NCI-H748 (cell line): ENCODE measurements at regions not wholly inside any gene's neighbourhood (a gene's known extent, or its start where the extent isn't known, plus 50 kb on each side); places are given as distances from the start of the nearest gene placed in this dataset.

Source experiments
- DNase-seq: peaks from one replicate; lab custom pipeline; 2025; ENCODE audit not compliant: unreplicated experiment; lab: John Stamatoyannopoulos, UW

DNA sequence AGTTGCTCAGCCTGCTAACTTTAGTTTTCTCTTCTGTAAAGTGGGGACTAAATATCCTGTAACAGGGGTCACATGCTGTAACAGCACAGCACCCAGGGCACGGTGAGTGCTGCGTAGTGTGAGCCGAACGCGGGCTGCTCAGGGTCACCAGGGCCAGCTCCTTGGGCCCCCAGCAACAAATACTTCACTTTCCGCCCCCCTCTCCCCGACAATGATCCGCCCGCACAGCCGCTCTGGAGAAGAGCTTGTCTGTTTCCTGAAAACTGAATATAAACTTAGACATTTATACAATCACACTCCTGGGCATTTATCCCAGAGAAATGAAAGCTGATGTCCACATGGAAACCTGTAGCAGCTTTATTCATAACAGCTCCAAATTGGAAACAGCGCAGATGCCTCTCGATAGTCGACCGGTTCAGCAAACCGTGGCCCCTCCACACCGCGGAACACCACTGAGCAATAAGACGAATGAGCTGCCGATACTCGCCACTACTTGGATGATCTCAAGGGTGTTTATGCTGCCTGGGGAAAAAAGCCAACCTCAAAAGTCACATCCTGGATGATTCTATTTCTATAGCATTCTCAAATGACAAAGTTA lies 267.2 kb downstream of the PARN start:
- no peak for DNase-seq

DNA sequence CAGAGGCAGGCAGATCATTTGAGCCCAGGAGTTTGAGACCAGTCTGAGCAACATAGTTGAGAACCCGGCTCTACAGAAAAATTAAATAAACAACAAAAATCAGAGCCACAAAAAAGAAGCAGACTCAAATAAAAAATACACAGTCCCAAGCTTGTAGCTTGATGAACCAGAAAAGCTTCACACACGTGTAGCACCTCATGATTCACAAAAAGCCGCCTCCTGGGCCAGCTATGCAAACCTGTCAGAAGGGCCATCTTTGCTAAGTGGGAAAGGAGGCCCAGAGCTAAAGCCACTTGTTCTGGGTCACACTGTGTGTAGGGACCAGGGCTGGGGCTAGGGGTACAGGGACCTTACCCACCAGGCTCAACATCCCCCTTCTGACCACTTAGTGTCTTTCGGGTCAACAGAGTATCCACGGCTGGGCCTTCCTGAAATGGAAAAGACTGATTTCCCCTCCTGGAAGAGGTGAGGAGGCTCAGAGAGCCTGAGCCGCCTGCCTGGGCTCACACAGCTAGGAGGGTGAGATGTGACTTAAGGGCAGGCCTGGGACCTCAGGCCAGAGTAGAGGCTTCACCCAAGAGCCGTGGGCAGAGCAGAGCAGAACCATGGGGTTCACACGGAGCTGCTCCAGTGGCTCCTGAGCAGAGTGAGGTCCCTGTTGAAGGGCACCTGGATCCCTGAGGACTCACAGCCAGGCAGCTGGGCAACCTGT lies 269.6 kb downstream of the PARN start:
- DNase-seq: no peak

DNA sequence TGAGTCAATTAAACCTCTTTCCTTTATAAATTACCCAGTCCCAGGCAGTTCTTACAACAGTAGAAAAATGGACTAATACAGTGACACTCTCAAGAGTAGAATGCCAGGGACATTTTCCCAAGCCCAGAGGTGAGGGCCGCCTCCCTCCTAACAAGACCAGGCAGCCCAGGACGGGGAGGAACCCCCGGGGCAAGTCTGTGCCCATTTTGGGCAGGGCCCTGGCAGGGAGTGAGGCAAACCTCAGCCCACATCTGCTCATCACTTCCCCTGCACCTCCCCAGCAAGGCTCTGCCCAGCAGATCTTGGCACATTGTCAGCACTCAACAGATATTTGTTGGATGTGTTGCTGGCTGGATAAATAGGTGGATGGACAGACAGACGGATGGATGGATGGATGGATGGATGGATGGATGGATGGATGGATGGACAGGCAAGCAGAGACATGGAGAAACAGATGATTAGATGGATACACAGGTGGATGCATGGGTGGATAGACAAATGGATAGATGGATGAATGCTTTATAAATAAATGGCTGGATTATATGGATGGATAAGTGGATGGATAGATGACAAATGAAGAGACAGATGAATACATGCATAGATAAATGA lies 271.3 kb downstream of the PARN start:
- DNase-seq: no peak

DNA sequence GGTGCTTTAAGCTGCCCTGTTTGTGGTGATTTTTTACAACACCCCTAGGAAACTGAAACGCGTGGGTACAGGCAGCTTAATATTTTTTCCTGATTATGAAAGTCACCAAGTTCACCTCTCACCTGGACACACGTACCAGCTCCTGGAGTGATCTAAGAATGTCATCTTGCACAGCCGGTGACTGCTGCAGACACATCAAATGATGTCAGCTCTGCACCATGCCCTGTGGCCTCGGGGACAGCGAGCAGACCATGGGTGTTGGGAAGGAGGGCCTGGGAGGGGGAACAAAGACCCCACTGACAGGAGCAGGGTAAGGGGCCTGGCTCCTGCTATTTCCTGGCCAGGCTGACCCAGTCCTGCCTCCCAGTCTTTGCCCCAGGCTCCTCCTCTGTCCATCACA lies 272.7 kb downstream of the PARN start:
- no peak for DNase-seq

DNA sequence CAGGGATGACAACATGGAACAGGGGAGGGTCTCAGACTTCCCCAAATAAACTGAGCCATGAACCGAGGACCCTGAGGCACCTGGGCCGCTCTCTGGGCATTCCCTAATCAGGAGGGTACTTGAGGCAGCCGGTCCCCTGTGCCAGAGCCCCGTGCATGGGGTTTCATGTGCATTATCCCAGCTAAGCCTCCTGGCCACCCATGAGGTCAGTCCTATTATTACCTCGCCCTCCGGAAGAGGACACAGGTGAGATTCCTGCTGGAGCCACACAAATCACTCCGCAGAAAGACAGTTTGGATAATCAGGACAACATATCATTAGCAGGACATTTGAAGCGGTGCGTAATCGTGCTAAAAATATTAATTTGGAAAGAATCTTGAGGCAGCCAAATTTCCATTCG lies 274.0 kb downstream of the PARN start:
- no peak for DNase-seq

DNA sequence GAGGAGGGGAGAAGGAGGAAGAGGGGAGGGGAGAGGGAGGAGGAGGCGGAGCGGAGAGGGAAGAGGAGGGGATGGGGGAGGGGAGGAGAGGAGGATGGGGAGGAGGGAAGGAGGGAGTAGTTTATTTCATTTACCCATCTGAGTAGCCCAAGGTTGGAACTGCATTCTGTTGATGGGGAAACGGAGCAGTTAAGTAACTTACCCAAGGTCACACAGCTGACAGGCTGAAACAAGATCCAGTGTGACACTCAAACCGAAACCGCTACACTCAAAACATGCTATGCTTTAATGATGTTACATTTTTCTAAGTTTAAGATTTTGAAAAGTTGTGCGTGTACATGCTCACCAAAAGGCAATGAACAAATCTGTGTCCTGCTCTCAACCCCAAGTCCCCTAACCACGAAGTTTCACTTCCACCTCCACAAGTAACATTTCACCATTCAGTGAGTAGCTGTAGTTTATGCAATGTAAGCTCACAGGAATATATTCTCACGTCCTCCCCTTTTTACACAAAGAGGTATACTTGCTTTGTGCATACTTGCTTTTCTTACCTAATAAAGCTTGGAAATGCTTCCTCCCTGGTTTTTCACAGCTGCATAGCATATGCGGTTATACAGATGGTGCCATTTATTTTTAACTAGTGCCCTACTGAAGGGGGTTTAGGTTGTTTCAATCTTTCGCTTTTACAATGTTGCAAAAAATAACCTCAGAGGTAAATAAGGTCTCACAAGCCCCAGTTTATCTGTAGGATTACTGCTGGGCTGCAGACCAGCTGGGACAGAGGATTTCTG lies 275.3 kb downstream of the PARN start:
- DNase-seq: no peak

DNA sequence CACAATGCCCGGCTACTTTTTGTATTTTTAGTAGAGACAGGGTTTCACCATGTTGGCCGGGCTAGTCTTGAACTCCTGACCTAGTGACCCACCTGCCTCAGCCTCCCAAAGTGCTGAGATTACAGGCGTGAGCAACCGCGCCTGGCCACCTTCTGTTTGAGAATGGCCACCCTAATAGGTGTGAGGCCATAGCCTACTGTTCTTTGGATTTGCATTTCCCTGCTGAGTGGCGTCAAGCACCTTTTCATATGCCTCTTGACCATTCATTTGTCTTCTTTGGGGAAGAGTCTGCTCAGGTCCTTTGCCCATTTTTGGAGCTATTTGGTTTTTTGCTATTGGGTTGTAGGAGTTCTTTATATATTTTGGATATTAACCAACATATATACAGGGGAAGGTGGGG lies 276.7 kb downstream of the PARN start:
- no peak for DNase-seq

DNA sequence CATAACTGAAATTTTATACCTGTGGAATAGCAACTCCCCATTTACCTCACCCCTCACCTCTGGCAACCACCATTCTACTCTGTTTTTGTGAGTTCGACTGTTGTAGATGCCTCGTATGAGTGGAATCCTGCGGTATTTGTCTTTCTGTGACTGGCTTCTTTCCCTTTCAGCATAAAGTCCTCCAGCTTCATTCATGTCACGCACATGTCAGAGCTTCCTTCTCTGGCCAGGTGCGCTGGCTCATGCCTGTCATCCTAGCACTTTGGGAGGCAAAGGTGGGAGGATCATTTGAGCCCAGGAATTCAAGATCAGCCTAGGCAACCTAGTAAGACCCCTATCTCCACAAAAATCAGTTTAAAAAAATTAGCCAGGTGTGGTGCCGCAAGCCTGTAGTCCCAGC lies 278.4 kb downstream of the PARN start:
- no peak for DNase-seq

DNA sequence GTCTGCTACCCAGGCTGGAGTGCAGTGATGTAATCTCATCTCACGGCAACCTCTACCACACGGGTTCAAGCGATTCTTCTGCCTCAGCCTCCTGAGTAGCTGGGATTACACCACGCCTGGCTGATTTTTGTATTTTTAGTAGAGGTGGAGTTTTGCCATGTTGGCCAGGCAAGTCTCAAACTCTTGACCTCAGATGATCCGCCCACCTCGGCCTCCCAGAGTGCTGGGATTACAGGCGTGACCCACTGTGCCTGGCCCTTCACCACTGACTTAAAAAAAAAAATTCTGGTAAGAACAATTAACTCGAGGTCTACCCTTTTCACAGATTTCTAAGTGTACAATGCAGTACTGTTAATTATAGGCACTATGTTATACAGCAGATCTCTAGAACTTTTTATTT lies 279.4 kb downstream of the PARN start:
- DNase-seq: no peak

DNA sequence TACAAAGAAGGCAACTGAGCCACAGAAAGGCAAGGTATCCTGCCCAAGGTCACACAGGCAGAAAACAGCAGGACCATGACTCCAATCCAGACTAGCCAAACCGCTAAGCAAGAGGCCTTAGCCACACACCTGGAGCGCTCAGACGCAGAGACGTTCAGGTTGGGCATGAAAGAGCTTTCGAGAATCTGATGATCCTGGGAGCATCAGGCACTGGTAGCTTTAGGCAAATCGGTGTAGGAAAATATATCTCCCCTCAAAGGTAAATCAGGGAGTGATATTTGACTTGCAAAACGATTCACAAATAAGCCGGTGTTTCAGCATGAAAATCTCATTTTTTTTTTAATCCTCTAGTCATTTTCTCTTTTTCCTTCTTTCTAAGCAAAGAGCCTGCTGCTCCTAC lies 279.0 kb downstream of the MRTFB start:
- DNase-seq: no peak

DNA sequence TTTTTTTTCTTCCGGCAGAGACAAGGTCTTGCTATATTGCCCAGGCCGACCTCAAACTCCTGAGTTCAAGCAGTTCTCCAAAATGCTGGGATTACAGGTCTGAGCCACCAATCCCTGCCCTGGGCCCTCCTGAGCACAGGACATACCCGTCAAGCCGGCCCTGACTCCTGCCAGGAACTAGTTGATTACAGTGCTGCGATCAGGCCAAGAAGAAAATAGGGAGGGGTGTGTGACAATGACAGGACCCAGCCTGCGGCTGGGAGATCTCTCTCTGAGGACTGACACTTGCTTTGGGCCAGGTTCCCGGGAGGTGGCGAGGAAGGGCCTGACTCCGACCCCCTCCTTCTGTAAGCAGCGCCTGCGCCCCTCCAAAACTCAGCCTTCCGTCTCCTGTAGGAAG lies 276.6 kb downstream of the MRTFB start:
- DNase-seq: no peak

DNA sequence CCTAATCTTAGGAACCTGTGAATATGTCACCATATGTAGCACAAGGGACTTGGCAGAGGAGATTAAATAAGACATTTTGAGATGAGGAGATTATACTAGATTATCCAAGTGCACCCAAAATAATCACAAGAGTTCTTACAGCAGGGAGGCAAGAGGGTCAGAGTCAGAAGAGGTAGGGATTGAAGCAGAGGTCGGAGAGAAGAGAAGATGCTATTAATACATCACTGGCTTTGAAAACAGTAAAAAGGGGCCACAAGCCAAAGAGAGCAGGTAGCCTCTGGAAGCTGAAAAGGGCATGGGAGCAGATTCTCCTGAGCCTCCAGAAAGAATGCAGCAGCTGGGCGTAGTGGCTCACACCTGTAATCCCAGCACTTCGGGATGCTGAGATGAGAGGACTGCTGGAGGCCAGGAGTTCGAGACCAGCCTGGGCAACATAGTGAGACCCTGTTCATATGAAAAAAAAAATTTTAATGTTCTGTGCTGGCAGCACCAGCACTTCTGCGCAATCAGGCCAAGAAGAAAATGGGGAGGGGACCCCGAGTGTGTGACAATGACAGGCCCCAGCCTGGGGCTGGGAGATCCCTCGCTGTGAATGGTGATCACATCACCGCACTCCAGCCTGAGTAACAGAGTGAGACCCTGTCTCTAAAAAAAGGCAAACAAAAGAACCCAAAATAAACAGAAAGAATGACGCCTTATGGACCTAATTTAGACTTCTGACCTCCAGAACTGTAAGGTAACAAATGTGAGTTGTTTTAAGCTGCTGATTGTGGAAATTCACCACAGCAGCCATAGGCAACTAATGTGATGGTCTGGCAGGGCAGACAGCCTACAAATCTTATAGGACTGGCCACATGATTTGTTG lies 275.4 kb downstream of the MRTFB start:
- no peak for DNase-seq

DNA sequence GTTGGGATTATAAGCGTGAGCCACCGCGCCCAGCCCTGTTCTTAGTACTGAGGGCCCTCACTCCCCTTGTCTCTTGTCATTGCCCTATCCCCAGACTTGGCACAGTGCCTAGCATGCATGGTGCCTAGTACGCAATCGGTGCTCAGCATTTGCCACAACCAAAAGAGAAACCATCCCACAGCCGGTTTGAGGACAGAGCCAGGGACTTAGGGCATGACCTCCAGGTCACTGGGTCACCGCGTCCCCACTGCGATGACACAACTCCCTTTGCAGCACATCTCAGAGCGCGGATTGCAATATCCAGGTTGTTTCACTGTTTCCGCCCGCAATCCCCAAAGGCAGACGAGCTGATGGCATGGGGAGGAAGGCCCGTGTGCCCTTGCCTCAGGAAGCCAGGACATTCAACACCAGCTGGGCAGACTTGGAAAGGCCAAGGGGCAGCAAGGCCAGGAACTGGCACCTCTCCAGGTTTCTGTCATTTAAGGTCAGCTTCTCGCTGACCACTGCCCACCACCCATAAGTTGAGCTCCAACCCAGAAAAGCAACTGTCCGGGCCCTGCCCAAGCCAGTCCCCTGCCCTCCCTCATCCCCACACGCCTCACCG lies 274.5 kb downstream of the MRTFB start:
- DNase-seq: no peak

DNA sequence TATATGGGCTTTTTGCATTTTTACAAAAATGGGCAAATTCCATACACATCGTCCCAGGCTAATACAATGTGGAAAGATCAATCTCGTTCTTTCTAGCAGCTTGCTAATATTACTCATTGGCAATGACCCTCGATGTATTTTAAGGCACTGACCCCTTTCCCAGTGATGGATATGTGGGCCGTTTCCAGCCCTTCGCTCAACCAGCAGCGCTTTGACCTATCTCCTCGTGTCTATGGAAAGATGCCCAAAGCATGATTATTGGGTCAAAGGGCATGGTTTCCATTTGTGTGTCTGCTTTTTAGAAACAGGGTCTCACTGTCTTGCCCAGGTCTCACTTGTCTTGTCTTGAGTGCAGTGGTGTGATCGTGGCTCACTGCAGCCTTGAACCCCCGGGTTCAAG lies 273.8 kb downstream of the MRTFB start:
- no peak for DNase-seq

DNA sequence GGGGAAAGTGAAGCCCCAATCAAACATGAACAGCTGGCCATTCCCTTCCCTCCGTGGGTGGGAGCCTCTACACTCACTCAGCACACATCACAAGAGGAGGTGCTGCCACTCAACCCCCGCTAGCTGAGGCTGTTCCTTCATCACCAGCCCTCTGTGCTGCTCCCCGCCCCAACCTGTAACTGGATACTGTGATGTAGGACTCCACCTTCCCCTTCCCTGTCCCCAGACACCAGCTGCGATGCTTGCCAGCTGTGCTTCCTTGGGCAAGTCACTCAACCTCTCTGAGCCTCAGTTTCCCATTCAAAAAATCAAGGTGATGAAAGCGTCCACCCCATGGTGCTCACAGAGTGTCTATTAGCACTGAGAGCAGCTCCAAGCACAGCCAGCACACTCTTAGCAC lies 273.2 kb downstream of the MRTFB start:
- DNase-seq: no peak

DNA sequence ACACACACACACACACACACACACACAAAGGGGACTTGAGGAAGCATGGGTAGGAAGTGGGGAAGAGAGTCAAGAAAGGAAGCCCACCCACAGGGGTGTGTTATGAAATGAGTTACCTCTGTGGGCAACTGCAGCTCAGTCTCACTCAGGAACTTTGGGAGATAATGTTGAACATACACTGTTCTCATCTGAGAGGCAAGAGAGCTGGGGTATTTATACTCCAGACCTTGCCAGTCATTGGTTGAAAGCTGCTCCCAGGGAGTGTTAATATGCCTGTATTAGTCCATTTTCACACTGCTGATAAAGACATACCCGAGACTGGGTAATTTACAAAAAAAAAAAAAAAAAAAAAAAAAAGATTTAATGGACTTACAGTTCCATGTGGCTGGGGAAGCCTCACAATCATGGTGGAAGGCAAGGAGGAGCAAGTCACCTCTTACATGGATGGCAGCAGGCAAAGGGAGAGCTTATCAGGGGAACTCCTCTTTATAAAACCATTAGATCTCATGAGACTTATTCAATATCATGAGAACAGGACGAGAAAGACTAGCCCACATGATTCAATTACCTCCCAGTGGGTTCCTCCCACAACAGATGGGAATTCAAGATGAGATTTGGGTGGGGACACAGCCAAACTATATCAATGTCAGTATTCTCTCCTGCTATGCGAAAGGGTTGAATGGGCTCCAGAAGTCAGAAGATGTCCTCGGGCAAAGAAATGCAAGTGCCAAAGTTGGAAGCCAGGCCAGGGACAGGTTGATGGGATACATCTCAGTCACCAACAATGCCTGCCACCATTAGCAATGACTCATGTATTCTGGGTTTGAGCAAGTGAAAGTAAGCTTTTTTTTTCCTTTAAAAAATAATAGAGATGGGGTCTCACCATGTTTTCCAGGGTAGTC lies 270.5 kb downstream of the MRTFB start:
- DNase-seq: no peak

DNA sequence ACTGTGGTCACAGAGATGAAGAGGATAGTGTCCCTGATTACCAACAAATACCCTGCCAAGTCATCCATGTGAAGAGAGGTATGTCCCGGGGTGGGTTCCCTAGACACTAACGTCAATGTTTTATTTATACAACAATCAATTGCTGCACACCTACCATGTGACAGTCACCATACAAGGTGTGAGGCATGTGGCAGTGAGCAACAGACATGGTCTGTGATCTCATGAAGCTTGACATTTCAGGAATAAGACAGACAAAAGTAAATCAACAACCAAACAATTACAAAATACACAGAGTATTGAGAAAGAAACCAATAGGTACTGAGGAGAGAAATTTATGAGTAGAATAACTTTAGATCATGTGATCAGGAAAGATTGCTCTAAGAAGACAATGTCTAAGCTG lies 268.6 kb downstream of the MRTFB start:
- no peak for DNase-seq

DNA sequence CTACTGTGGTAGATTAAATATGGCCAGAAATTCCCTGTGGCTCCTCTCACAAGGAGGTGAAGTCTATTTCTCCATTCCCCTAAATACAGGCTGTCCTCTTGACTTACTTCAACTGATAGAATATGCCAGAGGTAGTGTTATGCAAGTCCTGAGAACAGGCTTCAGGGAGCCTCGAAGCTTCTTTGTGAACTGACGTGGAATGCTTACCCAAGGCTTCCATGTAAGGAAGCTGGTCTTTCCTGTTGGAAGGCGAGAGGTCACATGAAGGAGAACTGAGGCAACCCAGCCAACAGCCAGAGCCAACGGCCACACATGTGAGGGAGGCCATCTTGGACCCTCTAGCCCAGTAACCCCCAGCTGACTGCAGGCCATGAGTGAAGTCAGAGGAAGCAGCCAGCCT lies 267.9 kb downstream of the MRTFB start:
- no peak for DNase-seq

DNA sequence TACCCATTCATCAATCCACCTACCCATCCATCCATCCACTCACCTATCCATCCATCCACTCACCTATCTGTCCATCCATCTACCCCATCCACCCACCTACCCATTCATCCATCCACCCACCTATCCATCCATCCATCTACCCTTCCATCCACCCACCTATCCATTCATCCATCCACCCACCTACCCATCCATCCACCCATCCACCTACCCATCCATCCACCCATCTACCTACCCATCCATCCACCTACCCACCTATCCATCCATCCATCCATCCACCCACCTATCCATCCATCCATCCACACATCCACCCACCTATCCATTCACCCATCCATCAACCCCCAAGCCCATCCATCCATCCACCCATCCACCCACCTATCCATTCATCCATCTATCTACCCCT lies 267.1 kb downstream of the MRTFB start:
- no peak for DNase-seq
